GM18498 (cell line): ENCODE measurements at regions not wholly inside any gene's neighbourhood (a gene's known extent, or its start where the extent isn't known, plus 50 kb on each side); places are given as distances from the start of the nearest gene placed in this dataset.

Experiments
- ATAC-seq: cut with Tn5 transposase; IDR thresholded peaks from one replicate; pipeline ENCODE4 v1.9.1; 2021; ENCODE audit warnings: mild to moderate bottlenecking, moderate library complexity; ENCODE audit not compliant: unreplicated experiment

DNA sequence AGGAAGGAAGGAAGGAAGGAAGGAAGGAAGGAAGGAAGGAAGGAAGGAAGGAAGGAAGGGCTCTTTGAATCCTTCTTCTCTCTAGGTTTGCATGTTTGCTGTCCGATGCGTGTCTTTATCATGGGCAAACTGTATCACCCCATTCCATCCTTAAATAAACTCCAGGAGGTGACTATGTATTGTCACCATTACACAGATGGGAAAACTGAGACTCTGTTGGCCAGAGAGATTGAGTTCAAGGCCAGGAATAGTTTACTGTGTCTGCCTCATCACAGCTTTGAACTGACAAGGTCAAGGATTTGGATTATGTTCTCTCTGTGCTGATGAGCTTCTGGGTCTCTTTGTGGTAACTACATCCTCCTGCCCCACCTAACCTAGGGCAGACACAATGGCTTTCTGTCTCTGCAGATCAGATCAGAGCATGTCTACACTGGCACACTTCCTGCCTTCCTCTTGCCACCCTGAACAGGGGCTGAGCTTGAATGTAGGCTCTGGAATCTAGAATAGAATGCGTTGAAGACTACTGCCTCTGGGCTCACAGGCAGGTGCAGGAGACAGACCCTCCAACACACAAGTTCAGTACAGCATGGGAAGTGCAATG lies 78.9 kb upstream of the MAP1LC3B2 start:
- ATAC-seq: no peak

DNA sequence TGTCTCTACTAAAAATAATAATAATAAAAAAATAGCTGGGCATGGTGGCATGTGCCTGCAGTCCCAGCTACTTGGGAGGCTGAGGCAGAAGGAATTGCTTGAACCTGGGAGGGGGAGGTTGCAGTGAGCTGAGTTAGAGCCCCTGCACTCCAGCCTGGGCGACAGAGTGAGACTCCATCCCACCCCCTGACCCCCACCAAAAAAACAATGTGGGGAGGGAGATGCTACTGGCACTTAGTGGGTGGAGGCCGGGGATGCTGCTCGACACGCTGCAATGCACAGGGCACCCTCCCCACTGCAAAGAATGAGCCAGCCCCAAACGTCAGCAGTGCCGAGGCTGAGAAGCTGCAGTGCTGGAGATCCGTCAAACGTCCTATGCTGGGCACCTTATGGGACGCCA lies 77.5 kb upstream of the MAP1LC3B2 start:
- no peak for ATAC-seq

DNA sequence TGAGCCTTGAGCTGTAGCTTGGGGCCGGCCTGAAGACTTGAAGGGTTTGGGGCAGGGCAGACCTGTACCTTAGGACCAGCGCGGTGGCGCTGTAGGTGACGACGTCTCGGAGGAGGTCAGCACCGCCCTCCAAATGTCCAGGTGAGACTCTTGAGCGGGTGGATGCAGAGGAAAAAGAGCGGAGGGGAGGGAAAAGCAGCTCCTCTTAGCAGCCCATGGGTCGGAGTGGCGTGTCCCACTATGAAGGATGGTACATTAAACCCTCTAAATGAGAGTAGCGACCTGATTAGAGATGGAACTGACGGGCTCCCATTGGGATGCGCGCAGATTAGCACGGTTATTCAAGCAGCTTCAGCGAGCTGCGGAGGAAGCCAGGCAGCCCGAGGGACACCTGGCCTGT lies 77.0 kb upstream of the MAP1LC3B2 start:
- no peak for ATAC-seq

GRCh38 chr12:116482859-116483258 lies 76.3 kb upstream of the MAP1LC3B2 start:
- ATAC-seq: no peak

DNA sequence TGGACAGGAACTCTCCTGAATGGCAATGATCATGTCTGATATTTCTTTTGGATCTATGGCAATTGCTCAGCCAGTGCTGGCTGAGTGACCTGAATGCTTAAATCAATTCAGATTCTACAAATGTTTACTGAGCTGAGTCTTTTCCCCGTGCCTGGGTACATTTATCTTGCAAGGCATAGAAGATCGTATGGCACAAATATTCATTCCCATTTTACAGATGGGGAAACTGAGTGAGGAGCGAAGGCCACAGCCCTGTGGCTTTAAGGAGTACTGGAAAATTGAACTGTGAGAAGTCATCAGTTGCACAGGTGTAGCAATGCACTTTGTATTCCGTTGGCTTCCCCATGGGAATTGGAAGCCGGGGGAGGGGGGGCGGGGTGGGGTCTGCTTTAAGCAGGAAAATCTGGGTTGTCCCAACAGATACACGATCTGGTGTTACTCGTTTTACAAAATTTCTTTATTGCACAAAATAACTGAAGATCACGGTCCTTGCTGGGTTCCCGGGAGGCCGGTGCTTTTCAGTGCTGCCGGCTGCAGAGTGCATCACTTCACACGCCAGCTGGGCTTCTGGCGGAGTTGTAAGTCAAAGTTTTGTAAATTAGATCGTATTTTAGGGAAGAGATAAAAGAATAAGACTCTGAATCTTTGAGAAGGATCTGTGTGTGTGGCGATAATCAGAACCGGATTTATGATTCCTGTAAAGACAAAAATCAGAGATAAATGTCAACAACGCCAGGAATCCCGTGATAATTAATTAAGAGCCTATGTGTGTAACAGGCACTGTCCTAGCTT lies 75.0 kb upstream of the MAP1LC3B2 start:
- ATAC-seq: no peak

DNA sequence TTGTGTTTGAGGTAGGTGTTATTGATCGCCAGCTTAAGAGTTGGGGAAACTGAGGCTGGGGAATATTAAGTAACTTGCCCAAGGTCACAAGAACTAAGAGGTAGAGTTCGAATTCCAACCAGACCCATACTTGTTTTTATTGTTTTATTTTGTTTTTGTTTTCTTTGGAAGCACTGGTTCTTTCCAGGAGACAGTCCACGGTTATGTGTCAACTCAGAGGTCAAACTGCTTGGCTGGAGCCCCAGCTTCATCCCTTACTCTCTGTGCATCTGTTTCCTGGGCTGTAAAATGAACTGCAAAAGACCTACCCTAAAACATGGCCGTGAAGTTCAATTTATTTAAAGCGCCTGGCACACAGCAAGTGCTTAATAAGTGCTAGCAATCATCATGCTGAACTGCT lies 74.4 kb upstream of the MAP1LC3B2 start:
- no peak for ATAC-seq

GRCh38 chr12:116489116-116489515 lies 70.1 kb upstream of the MAP1LC3B2 start:
- no peak for ATAC-seq

GRCh38 chr12:116490471-116490870 lies 68.7 kb upstream of the MAP1LC3B2 start:
- no peak for ATAC-seq

DNA sequence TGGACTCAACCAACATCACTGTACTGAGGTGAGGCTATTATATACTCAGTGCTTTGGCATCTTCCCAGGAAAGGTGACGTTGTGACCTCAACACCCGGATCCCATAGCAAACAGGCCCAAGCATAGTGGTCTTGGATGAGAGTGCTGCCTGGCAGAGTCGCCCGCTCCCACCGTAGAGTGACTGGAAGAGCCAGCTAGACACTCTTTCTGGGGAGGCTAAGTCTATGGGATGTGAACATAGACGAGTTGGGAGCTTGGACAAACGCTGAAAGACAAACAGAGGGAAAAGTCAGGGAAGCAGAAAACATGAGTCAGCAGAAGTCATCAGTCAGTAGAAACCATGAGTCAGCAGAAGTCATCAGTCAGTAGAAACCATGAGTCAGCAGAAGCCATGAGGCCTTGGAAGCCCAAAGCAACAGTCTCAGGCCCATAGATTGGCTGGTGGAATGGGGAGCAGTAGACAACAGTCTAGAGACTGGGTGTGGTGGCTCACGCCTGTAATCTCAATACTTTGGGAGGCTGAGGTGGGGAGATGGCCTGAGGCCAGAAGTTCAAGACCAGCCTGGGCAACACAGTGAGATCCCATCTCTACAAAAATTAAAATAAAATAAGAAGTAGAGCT lies 66.4 kb upstream of the MAP1LC3B2 start:
- no peak for ATAC-seq

DNA sequence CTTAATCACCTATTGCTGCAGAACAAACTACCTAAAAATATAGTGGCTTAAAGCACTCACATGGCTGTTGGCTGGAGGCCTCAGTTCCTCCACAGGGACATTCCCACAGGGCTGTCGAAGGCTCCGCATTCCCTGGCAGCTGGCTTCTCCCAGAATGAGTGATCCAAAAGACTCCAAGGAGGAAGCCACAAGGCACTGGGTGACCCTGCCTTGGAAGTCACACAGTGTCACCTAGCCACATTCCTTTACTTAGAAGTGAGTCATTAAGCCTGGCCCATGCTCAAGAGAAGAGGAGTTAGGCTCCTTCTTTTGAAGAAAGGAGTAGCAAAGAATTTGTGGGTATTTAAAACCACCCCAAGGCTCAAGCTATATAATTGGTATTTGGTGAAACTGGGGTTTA lies 63.9 kb upstream of the MAP1LC3B2 start:
- ATAC-seq: no peak

DNA sequence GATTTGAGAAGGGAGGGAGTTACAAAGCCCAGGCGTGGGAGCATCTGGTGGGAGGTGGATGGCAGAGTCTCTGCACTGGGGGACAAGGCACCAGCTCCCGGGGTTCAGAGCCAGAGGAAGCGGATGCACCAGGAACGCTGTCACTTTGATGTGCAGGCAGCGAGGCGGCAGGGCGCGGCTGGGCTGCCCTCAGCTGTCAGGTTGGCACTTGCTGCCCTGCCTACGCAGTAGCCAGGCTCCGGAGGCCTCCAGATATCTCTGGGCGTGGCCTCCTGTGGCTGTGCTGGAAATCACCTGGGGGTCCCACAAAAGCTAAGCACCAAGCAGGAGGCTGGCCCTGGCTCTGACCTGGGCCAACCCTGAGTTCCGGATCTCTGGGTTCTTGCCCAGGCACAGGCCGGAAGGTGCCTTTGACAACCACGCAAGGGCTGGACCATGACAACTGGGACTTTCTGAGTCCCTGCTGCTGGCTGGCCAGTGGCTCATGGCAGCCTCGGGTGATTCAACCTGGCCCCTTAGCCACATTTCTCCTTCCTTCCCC lies 62.1 kb upstream of the MAP1LC3B2 start:
- ATAC-seq: no peak

GRCh38 chr12:116498471-116498870 lies 60.7 kb upstream of the MAP1LC3B2 start:
- ATAC-seq: no peak

DNA sequence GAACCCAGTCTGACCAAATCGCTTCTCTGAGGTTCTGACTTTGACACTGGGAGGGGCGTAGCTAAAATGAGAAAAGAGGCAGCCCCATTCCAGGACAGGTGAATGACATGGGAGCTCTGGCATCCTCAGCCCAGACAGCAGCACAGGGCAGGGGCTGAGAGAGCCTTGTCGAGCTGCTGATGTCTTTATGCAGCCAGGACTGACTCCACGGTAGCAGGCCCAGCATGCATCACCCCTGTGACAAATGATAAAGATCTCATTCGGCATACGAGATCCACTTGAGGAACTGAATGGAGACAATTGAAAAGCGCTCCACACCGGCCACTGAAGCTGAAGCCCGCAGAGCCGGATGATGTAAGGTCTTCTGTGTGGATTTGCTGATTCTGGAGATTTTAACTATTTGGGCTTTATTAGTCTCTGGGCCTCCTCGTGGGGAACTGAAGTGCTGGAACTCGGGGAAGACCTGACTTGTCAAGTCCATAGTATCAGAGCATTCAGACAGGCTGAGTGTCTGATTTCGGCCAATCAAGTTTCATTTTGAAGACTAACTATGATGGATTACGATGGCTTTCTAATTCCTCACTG lies 56.9 kb upstream of the MAP1LC3B2 start:
- ATAC-seq: no peak

GRCh38 chr12:116502989-116503496 lies 56.1 kb upstream of the MAP1LC3B2 start:
- no peak for ATAC-seq

DNA sequence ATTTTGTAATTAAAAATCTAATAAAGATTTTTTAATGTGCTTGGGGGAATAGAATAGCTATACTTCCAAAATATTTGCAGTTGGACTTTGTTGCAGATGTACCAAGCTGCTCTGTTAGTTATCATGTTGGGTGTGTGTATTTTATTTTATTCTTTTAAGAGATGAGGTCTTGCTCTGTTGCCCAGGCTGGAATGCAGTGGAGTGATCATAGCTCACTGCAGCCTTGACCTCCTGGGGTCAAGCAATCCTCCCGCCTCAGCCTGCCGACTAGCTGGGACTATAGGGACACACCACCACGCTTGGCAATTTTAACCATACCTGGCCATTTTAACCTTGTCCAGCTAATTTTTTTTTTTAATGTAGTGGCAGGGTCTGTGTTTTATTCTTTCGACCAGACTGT lies 54.7 kb upstream of the MAP1LC3B2 start:
- ATAC-seq: no peak

DNA sequence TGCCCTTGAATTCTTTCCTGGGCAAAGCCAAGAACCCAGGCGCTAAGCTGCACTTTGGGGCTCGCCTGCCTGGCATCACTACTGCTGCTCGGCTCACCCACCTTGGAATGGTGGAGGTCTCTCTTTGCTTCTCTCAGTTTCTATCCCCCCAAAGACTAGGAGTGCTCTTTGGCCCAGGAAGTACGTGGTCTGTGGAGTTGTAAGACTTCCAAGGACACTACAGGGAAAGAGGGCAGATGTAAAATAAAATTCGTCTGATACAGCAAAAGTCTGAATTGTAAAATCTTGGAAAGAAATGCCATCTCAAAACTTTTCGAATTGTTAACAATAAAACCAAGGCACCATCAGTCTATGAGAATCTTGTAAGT lies 52.5 kb upstream of the MAP1LC3B2 start:
- no peak for ATAC-seq

- ATAC-seq: no peak
Measured at GRCh38 chr12:116508145-116509121, 50.7 kb upstream of the MAP1LC3B2 start.
